Cardiac fibroblast (primary cell): ENCODE measurements at regions not wholly inside any gene's neighbourhood (a gene's known extent, or its start where the extent isn't known, plus 50 kb on each side); places are given as distances from the start of the nearest gene placed in this dataset.
"Not testable (repeated sequence)": the region's sequence is repeated elsewhere in the genome, so short reads cannot be mapped to it uniquely, and the experiment has no call there.

ENCODE experiments used
- DNase-seq, 2 donors: peaks; one replicate each; pipeline versions ENCODE4 v3.0.0 to v3.0.0-alpha.2; 2010; ENCODE audit warnings: low read depth in 2 of 2
- H3K4me3 ChIP-seq, 2 donors: replicated peaks in 1 of 2; 1 replicate in 1 of 2; 2 replicates in 1 of 2; pipeline ENCODE4 v1.5.1; 2011; ENCODE audit warnings: low read depth in 2 of 2, low read length in 2 of 2, mild to moderate bottlenecking in 2 of 2, moderate library complexity in 1 of 2
- TF ChIP-seq, protein P1 (sequence below): IDR thresholded peaks from one replicate; pipeline ENCODE4 v1.5.1; 2011; ENCODE audit warnings: low read depth, mild to moderate bottlenecking, low read length, inconsistent platforms

- H3K4me3 ChIP-seq, result no peak overlapping the region
- TF ChIP-seq, protein P1, sequence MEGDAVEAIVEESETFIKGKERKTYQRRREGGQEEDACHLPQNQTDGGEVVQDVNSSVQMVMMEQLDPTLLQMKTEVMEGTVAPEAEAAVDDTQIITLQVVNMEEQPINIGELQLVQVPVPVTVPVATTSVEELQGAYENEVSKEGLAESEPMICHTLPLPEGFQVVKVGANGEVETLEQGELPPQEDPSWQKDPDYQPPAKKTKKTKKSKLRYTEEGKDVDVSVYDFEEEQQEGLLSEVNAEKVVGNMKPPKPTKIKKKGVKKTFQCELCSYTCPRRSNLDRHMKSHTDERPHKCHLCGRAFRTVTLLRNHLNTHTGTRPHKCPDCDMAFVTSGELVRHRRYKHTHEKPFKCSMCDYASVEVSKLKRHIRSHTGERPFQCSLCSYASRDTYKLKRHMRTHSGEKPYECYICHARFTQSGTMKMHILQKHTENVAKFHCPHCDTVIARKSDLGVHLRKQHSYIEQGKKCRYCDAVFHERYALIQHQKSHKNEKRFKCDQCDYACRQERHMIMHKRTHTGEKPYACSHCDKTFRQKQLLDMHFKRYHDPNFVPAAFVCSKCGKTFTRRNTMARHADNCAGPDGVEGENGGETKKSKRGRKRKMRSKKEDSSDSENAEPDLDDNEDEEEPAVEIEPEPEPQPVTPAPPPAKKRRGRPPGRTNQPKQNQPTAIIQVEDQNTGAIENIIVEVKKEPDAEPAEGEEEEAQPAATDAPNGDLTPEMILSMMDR, result no peak
- no peak for DNase-seq
These were observed 68.7 kb upstream of the PRKG1 start for GRCh38 chr10:51005551-51005950.

- TF ChIP-seq, protein P1, result no peak
- DNase-seq, result no peak
- H3K4me3 ChIP-seq, result no peak overlapping the region
These were observed 67.6 kb upstream of the PRKG1 start for GRCh38 chr10:51006686-51007085.

GRCh38 chr10:51007781-51008180, 66.5 kb upstream of the PRKG1 start:
- no peak overlapping the region for H3K4me3 ChIP-seq
- TF ChIP-seq, protein P1, result no peak
- peak; percentile 37 to 67 for DNase-seq

DNA sequence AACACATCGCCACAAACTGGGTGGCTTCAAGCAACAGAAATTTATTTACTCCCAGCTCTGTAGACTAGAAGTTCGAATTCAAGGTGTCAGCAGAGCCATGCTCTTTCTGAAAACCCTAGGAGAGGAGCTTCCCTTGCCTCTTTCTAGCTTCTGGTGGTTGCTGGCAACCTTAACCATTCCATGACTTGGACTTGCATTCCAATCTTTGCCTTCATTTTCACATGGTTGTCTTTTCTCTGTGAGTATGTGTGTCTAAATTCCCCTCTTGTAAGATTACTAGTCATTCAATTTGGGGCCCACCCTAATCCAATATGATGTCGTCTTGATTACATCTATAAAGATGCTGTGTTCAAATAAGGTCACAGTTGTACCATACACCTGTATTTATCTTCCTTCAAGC, 65.9 kb upstream of the PRKG1 start:
- DNase-seq, result no peak
- TF ChIP-seq, protein P1, result no peak

GRCh38 chr10:51010977-51011376, 63.3 kb upstream of the PRKG1 start:
- H3K4me3 ChIP-seq, result no peak overlapping the region
- TF ChIP-seq, protein P1, result peak; percentile 75
- peak; percentile 70 to 72 for DNase-seq

More for the DNA sequence above, 65.9 kb upstream of the PRKG1 start:
- H3K4me3 ChIP-seq, result no peak overlapping the region

- no peak overlapping the region for H3K4me3 ChIP-seq
- TF ChIP-seq, protein P1, result no peak
- no peak for DNase-seq
These were observed 62.2 kb upstream of the PRKG1 start for GRCh38 chr10:51012073-51012472.

DNA sequence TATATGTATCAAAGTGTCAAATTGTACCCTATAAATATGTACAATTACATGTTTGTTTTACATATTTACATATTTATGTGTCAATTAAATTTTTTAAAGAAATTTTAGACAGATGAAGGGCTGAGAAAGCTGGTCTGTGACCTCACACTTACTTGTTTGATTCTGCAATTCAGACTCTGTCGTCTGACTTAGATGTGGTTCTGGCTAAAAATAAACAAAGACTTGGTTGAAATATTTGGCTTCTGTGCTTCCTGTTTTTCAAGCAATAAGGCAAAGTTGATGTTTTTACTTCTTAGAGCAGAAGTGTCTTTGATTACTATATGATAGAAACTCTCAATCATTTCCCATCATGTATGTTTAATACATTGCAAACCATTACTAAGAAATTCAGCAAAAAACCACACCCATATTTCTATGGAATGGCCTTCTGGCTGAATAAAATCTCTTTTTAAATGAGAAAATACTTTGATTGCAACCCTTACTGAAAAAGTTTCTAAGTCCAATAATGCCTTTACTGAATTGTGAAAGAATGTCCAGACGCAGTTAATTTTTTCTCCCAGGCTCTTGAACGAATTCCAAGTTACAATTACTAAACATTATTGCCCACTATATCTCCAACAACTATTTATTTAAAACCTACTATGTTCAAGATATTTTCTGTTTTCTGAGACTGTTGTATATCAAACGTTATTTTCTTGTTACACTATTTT, 59.5 kb upstream of the PRKG1 start:
- TF ChIP-seq, protein P1, result no peak
- no peak overlapping the region for H3K4me3 ChIP-seq
- peak; percentile 56 to 58 for DNase-seq

DNA sequence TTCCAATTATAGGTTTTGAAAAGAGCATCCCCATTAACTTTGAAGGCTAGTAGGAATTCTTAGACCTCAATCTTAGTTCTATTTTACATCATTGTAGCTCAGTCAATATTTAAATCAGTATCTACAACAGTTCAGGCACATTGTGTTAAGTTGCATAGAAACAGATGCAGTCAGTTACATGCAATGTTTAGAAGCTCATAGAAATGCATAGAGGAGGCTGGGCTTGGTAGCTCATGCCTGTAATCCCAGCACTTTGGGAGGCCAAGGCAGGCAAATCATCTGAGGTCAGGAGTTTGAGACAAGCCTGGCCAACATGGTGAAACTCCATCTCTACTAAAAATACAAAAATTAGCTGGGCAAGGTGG, 58.9 kb upstream of the PRKG1 start:
- not testable (repeated sequence) for H3K4me3 ChIP-seq, DNase-seq
